ENCODE measurements at regions not wholly inside any gene's neighbourhood (a gene's known extent, or its start where the extent isn't known, plus 50 kb on each side); places are given as distances from the start of the nearest gene placed in this dataset.
"Not testable (repeated sequence)": the region's sequence is repeated elsewhere in the genome, so short reads cannot be mapped to it uniquely, and the experiment has no call there.

- Mint-ChIP-seq H3K27me3 (peaks cover 9% of the 10 kb centered on the region), H3K4me1 (ENCODE audit: low read depth) (peaks cover 42% of the 10 kb centered on the region), H3K36me3 (ENCODE audit: low read depth) (no peaks in the 10 kb centered on the region), H3K27ac (no peak overlapping the region), H3K9me3 (no peaks in the 10 kb centered on the region), H3K4me3 (no peak overlapping the region)
Measured at GRCh38 chr1:25117233-25117823, 115.0 kb downstream of the SYF2 start.

GRCh38 chr1:25116832-25117231, 115.5 kb downstream of the SYF2 start:
- H3K4me1 Mint-ChIP-seq (ENCODE audit: low read depth): peaks cover 42% of the 10 kb centered on the region
- no peak overlapping the region for H3K27ac Mint-ChIP-seq
- H3K4me3 Mint-ChIP-seq: no peak overlapping the region
- H3K27me3 Mint-ChIP-seq: peaks cover 9% of the 10 kb centered on the region
- no peaks in the 10 kb centered on the region for H3K9me3 Mint-ChIP-seq
- no peaks in the 10 kb centered on the region for H3K36me3 Mint-ChIP-seq (ENCODE audit: low read depth)

GRCh38 chr1:25116117-25116516, 116.2 kb downstream of the SYF2 start:
- not testable (repeated sequence) for H3K27me3 Mint-ChIP-seq; H3K27ac Mint-ChIP-seq; H3K36me3 Mint-ChIP-seq (ENCODE audit: low read depth); H3K4me3 Mint-ChIP-seq; H3K9me3 Mint-ChIP-seq
- H3K4me1 Mint-ChIP-seq (ENCODE audit: low read depth): peaks cover 38% of the 10 kb centered on the region

- no peak overlapping the region for H3K4me3 Mint-ChIP-seq
Measured at GRCh38 chr1:25113731-25114130, 118.6 kb downstream of the SYF2 start.

GRCh38 chr1:25113086-25113485, 119.2 kb downstream of the SYF2 start:
- H3K4me1 Mint-ChIP-seq (ENCODE audit: low read depth): peaks cover 22% of the 10 kb centered on the region
- H3K4me3 Mint-ChIP-seq: no peak overlapping the region
- peaks cover 9% of the 10 kb centered on the region for H3K36me3 Mint-ChIP-seq (ENCODE audit: low read depth)
- H3K27ac Mint-ChIP-seq: no peak overlapping the region
- H3K9me3 Mint-ChIP-seq: peaks cover 9% of the 10 kb centered on the region
- peaks cover 9% of the 10 kb centered on the region for H3K27me3 Mint-ChIP-seq

More at GRCh38 chr1:25113731-25114130, 118.6 kb downstream of the SYF2 start:
- H3K9me3 Mint-ChIP-seq: peaks cover 9% of the 10 kb centered on the region
- peaks cover 9% of the 10 kb centered on the region for H3K27me3 Mint-ChIP-seq
- H3K4me1 Mint-ChIP-seq (ENCODE audit: low read depth): peaks cover 28% of the 10 kb centered on the region
- H3K27ac Mint-ChIP-seq: no peak overlapping the region
- H3K36me3 Mint-ChIP-seq (ENCODE audit: low read depth): peaks cover 9% of the 10 kb centered on the region

GRCh38 chr1:25112400-25112799, 119.9 kb downstream of the SYF2 start:
- no peak overlapping the region for H3K4me3 Mint-ChIP-seq
- H3K4me1 Mint-ChIP-seq (ENCODE audit: low read depth): peaks cover 19% of the 10 kb centered on the region
- H3K27ac Mint-ChIP-seq: no peak overlapping the region
- peaks cover 9% of the 10 kb centered on the region for H3K36me3 Mint-ChIP-seq (ENCODE audit: low read depth)
- H3K9me3 Mint-ChIP-seq: peaks cover 9% of the 10 kb centered on the region
- peaks cover 9% of the 10 kb centered on the region for H3K27me3 Mint-ChIP-seq

GRCh38 chr1:25111706-25112105, 120.6 kb downstream of the SYF2 start:
- peaks cover 19% of the 10 kb centered on the region for H3K4me1 Mint-ChIP-seq (ENCODE audit: low read depth)
- H3K4me3 Mint-ChIP-seq: no peak overlapping the region
- H3K27ac Mint-ChIP-seq: no peak overlapping the region
- H3K9me3 Mint-ChIP-seq: peaks cover 9% of the 10 kb centered on the region
- peaks cover 9% of the 10 kb centered on the region for H3K36me3 Mint-ChIP-seq (ENCODE audit: low read depth)
- peaks cover 9% of the 10 kb centered on the region for H3K27me3 Mint-ChIP-seq

- peaks cover 9% of the 10 kb centered on the region for H3K9me3 Mint-ChIP-seq
- H3K4me1 Mint-ChIP-seq (ENCODE audit: low read depth): peaks cover 28% of the 10 kb centered on the region
- H3K4me3 Mint-ChIP-seq: no peak overlapping the region
- H3K27ac Mint-ChIP-seq: no peak overlapping the region
- peaks cover 7% of the 10 kb centered on the region for H3K27me3 Mint-ChIP-seq
- H3K36me3 Mint-ChIP-seq (ENCODE audit: low read depth): peaks cover 9% of the 10 kb centered on the region
Measured at GRCh38 chr1:25110485-25110884, 121.8 kb downstream of the SYF2 start.

- H3K27ac Mint-ChIP-seq: no peak overlapping the region
- H3K9me3 Mint-ChIP-seq: peaks cover 9% of the 10 kb centered on the region
- H3K4me1 Mint-ChIP-seq (ENCODE audit: low read depth): peaks cover 23% of the 10 kb centered on the region
- peaks cover 9% of the 10 kb centered on the region for H3K36me3 Mint-ChIP-seq (ENCODE audit: low read depth)
- H3K4me3 Mint-ChIP-seq: no peak overlapping the region
- peaks cover 2% of the 10 kb centered on the region for H3K27me3 Mint-ChIP-seq
Measured at GRCh38 chr1:25110036-25110435, 122.3 kb downstream of the SYF2 start.

- peak overlapping the region; percentile 45 for H3K27ac Mint-ChIP-seq
- H3K36me3 Mint-ChIP-seq (ENCODE audit: low read depth): peaks cover 9% of the 10 kb centered on the region
- no peaks in the 10 kb centered on the region for H3K27me3 Mint-ChIP-seq
- H3K4me1 Mint-ChIP-seq (ENCODE audit: low read depth): peaks cover 23% of the 10 kb centered on the region
- H3K9me3 Mint-ChIP-seq: peaks cover 9% of the 10 kb centered on the region
- H3K4me3 Mint-ChIP-seq: no peak overlapping the region
Measured at GRCh38 chr1:25109531-25109951, 122.8 kb downstream of the SYF2 start.

GRCh38 chr1:25107643-25108010, 124.7 kb downstream of the SYF2 start:
- H3K27me3 Mint-ChIP-seq: no peaks in the 10 kb centered on the region
- H3K36me3 Mint-ChIP-seq (ENCODE audit: low read depth): peaks cover 9% of the 10 kb centered on the region
- H3K9me3 Mint-ChIP-seq: peaks cover 9% of the 10 kb centered on the region
- peaks cover 27% of the 10 kb centered on the region for H3K4me1 Mint-ChIP-seq (ENCODE audit: low read depth)
- no peak overlapping the region for H3K4me3 Mint-ChIP-seq
- no peak overlapping the region for H3K27ac Mint-ChIP-seq

- Mint-ChIP-seq H3K27me3 (no peaks in the 10 kb centered on the region), H3K9me3 (peaks cover 9% of the 10 kb centered on the region), H3K4me3 (no peak overlapping the region), H3K27ac (no peak overlapping the region), H3K4me1 (ENCODE audit: low read depth) (peaks cover 31% of the 10 kb centered on the region), H3K36me3 (ENCODE audit: low read depth) (peaks cover 9% of the 10 kb centered on the region)
Measured at GRCh38 chr1:25106976-25107642, 125.2 kb downstream of the SYF2 start.

- no peak overlapping the region for H3K27ac Mint-ChIP-seq
- H3K27me3 Mint-ChIP-seq: no peaks in the 10 kb centered on the region
- H3K36me3 Mint-ChIP-seq (ENCODE audit: low read depth): peaks cover 9% of the 10 kb centered on the region
- H3K4me1 Mint-ChIP-seq (ENCODE audit: low read depth): peaks cover 35% of the 10 kb centered on the region
- no peak overlapping the region for H3K4me3 Mint-ChIP-seq
- H3K9me3 Mint-ChIP-seq: peaks cover 9% of the 10 kb centered on the region
Measured at GRCh38 chr1:25106352-25106751, 126.0 kb downstream of the SYF2 start.

GRCh38 chr1:25105836-25106235, 126.5 kb downstream of the SYF2 start:
- H3K4me1 Mint-ChIP-seq (ENCODE audit: low read depth): peaks cover 41% of the 10 kb centered on the region
- H3K36me3 Mint-ChIP-seq (ENCODE audit: low read depth): peaks cover 9% of the 10 kb centered on the region
- no peak overlapping the region for H3K4me3 Mint-ChIP-seq
- H3K27ac Mint-ChIP-seq: peak overlapping the region; percentile 31
- H3K9me3 Mint-ChIP-seq: peaks cover 9% of the 10 kb centered on the region
- H3K27me3 Mint-ChIP-seq: no peaks in the 10 kb centered on the region

- H3K27ac Mint-ChIP-seq: no peak overlapping the region
- H3K36me3 Mint-ChIP-seq (ENCODE audit: low read depth): peaks cover 9% of the 10 kb centered on the region
- no peak overlapping the region for H3K4me3 Mint-ChIP-seq
- no peaks in the 10 kb centered on the region for H3K27me3 Mint-ChIP-seq
- peaks cover 48% of the 10 kb centered on the region for H3K4me1 Mint-ChIP-seq (ENCODE audit: low read depth)
- peaks cover 9% of the 10 kb centered on the region for H3K9me3 Mint-ChIP-seq
Measured at GRCh38 chr1:25104932-25105561, 127.3 kb downstream of the SYF2 start.

Measured in stimulated activated naive CD8-positive, alpha-beta T cell treated with anti-CD3 and anti-CD28 coated beads, Interleukin-15, Interleukin-2, amounts not matched to agents 100 ng/mL and 50 ng/mL, for 24 hours (primary cell).